PFSK-1 (cell line): ENCODE measurements at regions not wholly inside any gene's neighbourhood (a gene's known extent, or its start where the extent isn't known, plus 50 kb on each side); places are given as distances from the start of the nearest gene placed in this dataset.

Experiments
- FOXP2 ChIP-seq: optimal IDR thresholded peaks from 2 replicates; pipeline ENCODE3; 2011; ENCODE audit warnings: borderline replicate concordance, control low read depth, inconsistent platforms; ENCODE audit not compliant: insufficient read depth; ENCODE audit errors: extremely low read length, extremely low read depth
- POLR2AphosphoS5 ChIP-seq: IDR thresholded peaks from 2 replicates; pipeline ENCODE4 v1.6.1; 2012; ENCODE audit warnings: low read depth, mild to moderate bottlenecking, control low read depth, low read length, moderate library complexity
- SIN3A ChIP-seq: IDR thresholded peaks from 2 replicates; pipeline ENCODE4 v1.6.1; 2012; ENCODE audit warnings: mild to moderate bottlenecking, low read length, moderate library complexity, borderline replicate concordance; ENCODE audit not compliant: insufficient read depth
- TAF1 ChIP-seq: IDR thresholded peaks from 2 replicates; pipeline ENCODE4 v1.6.1; 2012; ENCODE audit warnings: low read length, control low read depth, borderline replicate concordance; ENCODE audit not compliant: insufficient read depth
- TF ChIP-seq, protein P1 (sequence below), 2 experiments: IDR thresholded peaks; 2 replicates each; pipeline versions ENCODE4 v1.6.1 to v1.8.0; 2011 to 2012; ENCODE audit warnings: low read depth in 2 of 2, low read length in 2 of 2, control low read depth in 1 of 2, inconsistent platforms in 1 of 2, mild to moderate bottlenecking in 1 of 2, moderate library complexity in 1 of 2; ENCODE audit not compliant: insufficient read depth in 1 of 2

DNA sequence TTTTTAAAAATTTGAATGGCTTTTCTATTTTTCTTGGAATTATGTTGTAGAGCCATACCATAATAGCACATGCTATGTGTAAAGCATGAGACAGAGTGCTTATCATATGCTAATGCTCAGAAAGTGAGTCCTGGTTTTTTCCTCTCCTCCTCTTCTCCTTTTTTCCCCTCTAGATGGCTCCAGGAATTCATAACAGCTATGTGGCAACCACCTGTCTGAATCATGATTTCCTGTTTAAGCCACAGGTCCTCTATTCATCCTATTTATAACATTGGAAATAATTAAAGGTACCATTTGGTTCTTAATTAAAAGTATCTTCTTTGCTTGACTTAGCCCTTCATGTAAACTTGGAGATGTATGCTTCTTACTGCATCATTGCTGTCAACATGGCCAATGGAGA lies 260.0 kb upstream of the MAP3K7 start:
- TF ChIP-seq, protein P1, sequence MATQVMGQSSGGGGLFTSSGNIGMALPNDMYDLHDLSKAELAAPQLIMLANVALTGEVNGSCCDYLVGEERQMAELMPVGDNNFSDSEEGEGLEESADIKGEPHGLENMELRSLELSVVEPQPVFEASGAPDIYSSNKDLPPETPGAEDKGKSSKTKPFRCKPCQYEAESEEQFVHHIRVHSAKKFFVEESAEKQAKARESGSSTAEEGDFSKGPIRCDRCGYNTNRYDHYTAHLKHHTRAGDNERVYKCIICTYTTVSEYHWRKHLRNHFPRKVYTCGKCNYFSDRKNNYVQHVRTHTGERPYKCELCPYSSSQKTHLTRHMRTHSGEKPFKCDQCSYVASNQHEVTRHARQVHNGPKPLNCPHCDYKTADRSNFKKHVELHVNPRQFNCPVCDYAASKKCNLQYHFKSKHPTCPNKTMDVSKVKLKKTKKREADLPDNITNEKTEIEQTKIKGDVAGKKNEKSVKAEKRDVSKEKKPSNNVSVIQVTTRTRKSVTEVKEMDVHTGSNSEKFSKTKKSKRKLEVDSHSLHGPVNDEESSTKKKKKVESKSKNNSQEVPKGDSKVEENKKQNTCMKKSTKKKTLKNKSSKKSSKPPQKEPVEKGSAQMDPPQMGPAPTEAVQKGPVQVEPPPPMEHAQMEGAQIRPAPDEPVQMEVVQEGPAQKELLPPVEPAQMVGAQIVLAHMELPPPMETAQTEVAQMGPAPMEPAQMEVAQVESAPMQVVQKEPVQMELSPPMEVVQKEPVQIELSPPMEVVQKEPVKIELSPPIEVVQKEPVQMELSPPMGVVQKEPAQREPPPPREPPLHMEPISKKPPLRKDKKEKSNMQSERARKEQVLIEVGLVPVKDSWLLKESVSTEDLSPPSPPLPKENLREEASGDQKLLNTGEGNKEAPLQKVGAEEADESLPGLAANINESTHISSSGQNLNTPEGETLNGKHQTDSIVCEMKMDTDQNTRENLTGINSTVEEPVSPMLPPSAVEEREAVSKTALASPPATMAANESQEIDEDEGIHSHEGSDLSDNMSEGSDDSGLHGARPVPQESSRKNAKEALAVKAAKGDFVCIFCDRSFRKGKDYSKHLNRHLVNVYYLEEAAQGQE (IDR thresholded peaks at IDR 0.05; ENCODE audit: insufficient read depth in 1 of 2, low read depth in 2 of 2, low read length in 2 of 2): no peak
- no peak for TF ChIP-seq TAF1

DNA sequence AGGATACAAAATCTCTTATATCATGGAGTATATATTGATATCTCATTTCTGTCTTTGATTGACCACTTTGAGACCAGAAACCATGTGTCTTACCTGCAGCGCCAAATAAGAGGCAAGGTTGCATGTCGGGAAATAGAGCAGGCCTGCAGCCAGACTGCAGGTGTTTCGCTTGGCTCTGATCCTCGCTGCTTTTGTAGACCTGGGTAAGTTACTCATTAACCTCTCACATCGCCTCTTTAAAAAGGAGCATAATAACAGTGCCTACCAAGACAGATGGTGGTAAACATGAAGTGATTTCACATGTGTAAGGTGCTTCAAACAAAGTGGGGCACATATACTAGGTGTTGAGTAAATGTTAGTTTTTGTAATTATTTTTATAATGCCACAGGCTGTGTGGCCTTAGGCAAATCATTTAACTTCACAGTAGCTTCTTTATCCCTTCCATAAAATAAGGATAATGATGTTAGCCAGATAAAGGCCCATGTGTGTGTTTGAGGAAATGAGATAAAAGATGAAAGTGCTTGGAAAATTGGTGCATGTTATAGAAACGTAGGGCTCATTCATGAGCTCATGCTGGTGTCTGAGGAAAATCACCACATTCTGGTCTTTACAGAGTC lies 248.8 kb upstream of the MAP3K7 start:
- TF ChIP-seq SIN3A (no peak), POLR2AphosphoS5 (no peak), TAF1 (no peak), FOXP2 (no peak)
- TF ChIP-seq, protein P1 (IDR thresholded peaks at IDR 0.05; ENCODE audit: insufficient read depth in 1 of 2, low read depth in 2 of 2, low read length in 2 of 2): no peak

DNA sequence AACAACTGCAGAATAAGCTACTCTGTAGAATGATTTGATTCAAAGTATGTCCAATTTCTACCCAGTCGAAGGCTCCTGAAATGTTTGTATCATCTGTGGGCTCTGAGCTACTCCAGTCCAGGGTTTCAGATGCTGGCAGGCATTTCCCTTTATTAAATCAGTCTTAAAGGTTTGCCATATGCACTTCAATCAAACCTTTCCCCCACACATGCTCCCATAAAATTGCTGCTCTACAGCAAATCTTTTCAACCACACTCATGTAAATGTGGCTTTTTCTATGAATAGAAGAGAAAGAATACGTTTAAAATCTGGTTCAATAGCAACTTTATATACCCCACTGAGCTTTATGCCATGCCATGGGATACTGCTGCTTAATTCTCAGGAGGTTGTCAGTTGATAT lies 242.4 kb upstream of the MAP3K7 start:
- TF ChIP-seq TAF1: no peak
- no peak for TF ChIP-seq FOXP2
- TF ChIP-seq, protein P1 (IDR thresholded peaks at IDR 0.05; ENCODE audit: insufficient read depth in 1 of 2, low read depth in 2 of 2, low read length in 2 of 2): no peak
- TF ChIP-seq POLR2AphosphoS5: no peak
- TF ChIP-seq SIN3A: no peak

DNA sequence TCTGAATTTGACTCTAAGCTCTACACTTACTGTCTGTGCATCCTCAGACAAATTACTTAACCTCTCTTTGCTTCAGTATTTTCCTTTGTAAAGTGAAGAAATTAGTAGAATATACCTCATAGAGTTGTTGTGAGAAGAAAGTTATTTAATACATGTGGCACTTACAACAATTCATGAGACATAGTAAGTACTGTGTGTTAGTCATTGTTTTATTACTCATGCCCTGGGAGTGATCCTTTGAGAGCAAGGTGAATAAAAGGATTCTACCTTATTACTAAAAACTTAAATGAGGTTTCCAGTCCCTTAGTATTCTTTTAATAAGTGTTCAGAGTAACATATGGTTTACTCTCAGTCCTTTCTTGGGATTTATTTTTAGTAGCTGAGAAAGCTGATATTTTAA lies 233.6 kb upstream of the MAP3K7 start:
- TF ChIP-seq TAF1 (no peak), FOXP2 (no peak), SIN3A (no peak), POLR2AphosphoS5 (no peak)
- TF ChIP-seq, protein P1 (IDR thresholded peaks at IDR 0.05; ENCODE audit: insufficient read depth in 1 of 2, low read depth in 2 of 2, low read length in 2 of 2): no peak

DNA sequence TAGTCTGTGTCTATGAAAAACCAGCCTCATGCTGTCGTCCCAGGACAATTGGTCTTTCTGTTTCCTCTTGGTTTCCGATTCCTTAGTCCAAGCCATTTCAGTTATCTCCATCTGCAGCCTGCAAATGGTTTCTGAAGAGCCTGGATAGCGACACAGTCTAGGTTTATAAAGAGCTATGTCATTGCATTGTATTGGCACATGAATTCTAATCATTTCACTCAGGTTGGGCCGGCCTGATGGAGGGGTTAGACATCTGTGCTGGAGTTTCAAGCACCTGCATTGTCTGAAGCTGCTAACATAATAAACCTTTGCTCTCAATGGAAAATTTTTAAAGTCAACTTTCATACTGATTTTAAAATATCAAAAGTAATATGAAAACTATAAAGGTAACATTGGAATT lies 232.6 kb upstream of the MAP3K7 start:
- TF ChIP-seq, protein P1 (IDR thresholded peaks at IDR 0.05; ENCODE audit: insufficient read depth in 1 of 2, low read depth in 2 of 2, low read length in 2 of 2): no peak
- TF ChIP-seq TAF1: no peak
- TF ChIP-seq SIN3A: no peak
- TF ChIP-seq POLR2AphosphoS5: no peak
- no peak for TF ChIP-seq FOXP2
